Thyroid gland (tissue), 4 donors: ENCODE measurements at regions not wholly inside any gene's neighbourhood (a gene's known extent, or its start where the extent isn't known, plus 50 kb on each side); places are given as distances from the start of the nearest gene placed in this dataset.
"Not testable (repeated sequence)": the region's sequence is repeated elsewhere in the genome, so short reads cannot be mapped to it uniquely, and the experiment has no call there.

Experiments
- POLR2A ChIP-seq, 2 donors: fragments of 450-650 bp; IDR thresholded peaks; one replicate each; pipeline ENCODE4 v1.6.1; 2017; ENCODE audit warnings: antibody characterized with exemption in 2 of 2, mild to moderate bottlenecking in 2 of 2, moderate library complexity in 1 of 2
- TF ChIP-seq, protein P1 (sequence below), 6 experiments: fragments of 200-600 bp in 3 of 6; fragments of 450-650 bp in 3 of 6; sonication (generic) in 3 of 6; IDR thresholded peaks; one replicate each; pipeline ENCODE4 v1.5.1; 2016 to 2019; ENCODE audit warnings: antibody characterized with exemption in 6 of 6, mild to moderate bottlenecking in 2 of 6, inconsistent platforms in 1 of 6, moderate library complexity in 1 of 6

GRCh38 chr6:66092306-66092705 lies 385.3 kb upstream of the EYS start:
- not testable (repeated sequence) for TF ChIP-seq POLR2A (IDR thresholded peaks at IDR 0.05)
- TF ChIP-seq, protein P1, sequence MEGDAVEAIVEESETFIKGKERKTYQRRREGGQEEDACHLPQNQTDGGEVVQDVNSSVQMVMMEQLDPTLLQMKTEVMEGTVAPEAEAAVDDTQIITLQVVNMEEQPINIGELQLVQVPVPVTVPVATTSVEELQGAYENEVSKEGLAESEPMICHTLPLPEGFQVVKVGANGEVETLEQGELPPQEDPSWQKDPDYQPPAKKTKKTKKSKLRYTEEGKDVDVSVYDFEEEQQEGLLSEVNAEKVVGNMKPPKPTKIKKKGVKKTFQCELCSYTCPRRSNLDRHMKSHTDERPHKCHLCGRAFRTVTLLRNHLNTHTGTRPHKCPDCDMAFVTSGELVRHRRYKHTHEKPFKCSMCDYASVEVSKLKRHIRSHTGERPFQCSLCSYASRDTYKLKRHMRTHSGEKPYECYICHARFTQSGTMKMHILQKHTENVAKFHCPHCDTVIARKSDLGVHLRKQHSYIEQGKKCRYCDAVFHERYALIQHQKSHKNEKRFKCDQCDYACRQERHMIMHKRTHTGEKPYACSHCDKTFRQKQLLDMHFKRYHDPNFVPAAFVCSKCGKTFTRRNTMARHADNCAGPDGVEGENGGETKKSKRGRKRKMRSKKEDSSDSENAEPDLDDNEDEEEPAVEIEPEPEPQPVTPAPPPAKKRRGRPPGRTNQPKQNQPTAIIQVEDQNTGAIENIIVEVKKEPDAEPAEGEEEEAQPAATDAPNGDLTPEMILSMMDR (IDR thresholded peaks at IDR 0.05) = not testable (repeated sequence)
